ENCODE measurements at regions not wholly inside any gene's neighbourhood (a gene's known extent, or its start where the extent isn't known, plus 50 kb on each side); places are given as distances from the start of the nearest gene placed in this dataset.

DNA sequence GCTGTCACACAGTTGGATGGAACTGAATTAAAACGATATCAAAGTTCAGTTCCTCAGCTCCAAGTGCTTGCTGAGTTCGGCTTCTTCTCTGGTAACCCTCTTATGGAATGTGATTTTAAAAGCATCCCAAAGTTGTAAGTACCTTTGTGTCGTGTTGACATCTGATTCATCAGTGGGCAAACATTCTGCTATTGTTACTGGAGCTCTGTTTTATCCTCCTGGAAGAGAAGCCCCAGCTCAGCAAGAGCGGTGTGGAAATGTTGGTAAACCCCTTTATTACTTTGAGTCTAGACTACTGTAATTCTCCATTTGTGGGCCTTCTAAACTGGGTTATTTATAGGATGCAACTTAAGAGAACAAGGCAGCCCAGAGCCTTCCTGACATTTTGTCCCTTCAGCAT, 699.3 kb upstream of the WWC1 start:
- WGBS, 2 donors (ENCODE audit: low coverage in 1 of 2): 88 to 93% methylated on average over 2 to 4 of the region's 4 CpGs

DNA sequence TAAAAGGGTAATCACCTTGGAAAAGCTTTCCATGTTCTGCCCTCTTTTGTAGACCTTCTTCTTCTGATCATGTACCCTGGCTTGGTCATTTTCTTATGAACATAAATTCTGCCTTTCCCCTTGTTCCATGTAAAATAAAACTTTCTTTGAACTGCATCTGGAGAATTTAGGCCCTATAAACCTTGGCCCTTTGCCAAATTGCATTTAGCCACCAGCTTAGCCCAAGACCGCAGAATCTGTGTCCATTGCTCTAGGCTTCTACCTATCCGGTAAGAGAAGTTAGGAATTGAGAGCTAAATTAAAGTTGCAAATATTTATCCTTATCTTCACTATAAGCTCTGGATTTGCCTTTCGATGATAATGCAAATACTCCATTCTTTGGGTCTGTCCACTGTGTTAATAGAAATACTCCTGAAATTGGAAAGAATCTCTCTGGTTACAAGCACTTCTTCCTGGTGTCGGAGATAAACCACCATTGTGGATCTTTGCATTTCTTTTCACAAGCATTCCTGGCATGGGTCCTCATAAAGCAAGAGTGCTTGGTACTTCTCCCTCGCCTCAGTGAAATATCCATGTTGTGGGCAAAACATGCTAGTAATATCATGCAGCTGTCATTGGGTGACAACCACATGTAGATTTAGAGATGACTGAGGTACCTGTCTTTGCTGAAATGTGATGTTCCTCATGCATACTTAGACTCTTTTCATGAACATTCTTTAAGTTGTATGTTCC, 698.0 kb upstream of the WWC1 start:
- H3K36me3 ChIP-seq: no peaks in the 10 kb centered on the region
- intact Hi-C loops (cut with DNase I; ENCODE audit: low total_unique reads) (no loop called here), in situ Hi-C loops (cut with MboI; ENCODE audit: low pct_ligation_motif_present in 1 of 4, low pct_unique_long_range_greater_than_20kb in 1 of 4, low sequenced_read_pairs in 3 of 4) (no loop called here)
- no peaks in the 10 kb centered on the region for H3K27me3 ChIP-seq
- no peaks in the 10 kb centered on the region for H3K4me1 ChIP-seq
- WGBS, 2 donors (ENCODE audit: low coverage in 1 of 2): 88 to 94% methylated on average over 5 of the region's 5 CpGs
- H3K9me3 ChIP-seq: no peaks in the 10 kb centered on the region
- no peak overlapping the region for H3K27ac ChIP-seq
- TF ChIP-seq EP300 (IDR thresholded peaks at IDR 0.05; ENCODE audit: low read depth) (no peak), POLR2AphosphoS5 (IDR thresholded peaks at IDR 0.05) (no peak), POLR2A (IDR thresholded peaks at IDR 0.05) (no peak), CTCF (IDR thresholded peaks at IDR 0.05) (no peak)
- H3K4me3 ChIP-seq: no peak overlapping the region
- DNase-seq: no peak

More for the DNA sequence above, 699.3 kb upstream of the WWC1 start:
- in situ Hi-C loops (cut with MboI; ENCODE audit: low pct_ligation_motif_present in 1 of 4, low pct_unique_long_range_greater_than_20kb in 1 of 4, low sequenced_read_pairs in 3 of 4) (no loop called here), intact Hi-C loops (cut with DNase I; ENCODE audit: low total_unique reads) (no loop called here)
- no peak for DNase-seq
- Histone ChIP-seq H3K4me3 (no peak overlapping the region), H3K4me1 (no peaks in the 10 kb centered on the region), H3K36me3 (no peaks in the 10 kb centered on the region), H3K9me3 (no peaks in the 10 kb centered on the region), H3K27ac (no peak overlapping the region), H3K27me3 (no peaks in the 10 kb centered on the region)
- no peak for TF ChIP-seq POLR2A (IDR thresholded peaks at IDR 0.05)
- no peak for TF ChIP-seq CTCF (IDR thresholded peaks at IDR 0.05)
- TF ChIP-seq POLR2AphosphoS5 (IDR thresholded peaks at IDR 0.05): no peak
- no peak for TF ChIP-seq EP300 (IDR thresholded peaks at IDR 0.05; ENCODE audit: low read depth)

DNA sequence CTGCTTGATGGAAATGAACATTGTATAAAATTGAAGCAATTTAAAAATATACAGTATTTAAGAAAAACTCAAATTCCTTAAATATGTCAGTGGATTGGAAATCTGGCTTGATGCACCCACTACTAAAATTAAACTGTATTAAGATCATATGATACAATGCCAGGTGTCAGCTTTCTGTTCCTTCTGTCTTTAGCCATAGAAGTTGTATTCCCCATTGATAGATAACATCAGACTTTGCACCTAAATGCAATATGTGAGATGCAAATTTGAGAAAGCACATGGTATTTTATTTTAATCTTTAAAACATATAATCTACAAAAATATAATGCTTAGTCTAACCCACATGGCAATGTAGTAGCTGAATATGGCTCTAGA, 697.4 kb upstream of the WWC1 start:
- intact Hi-C loops (cut with DNase I; ENCODE audit: low total_unique reads): no loop called here
- Histone ChIP-seq H3K4me3 (no peak overlapping the region), H3K27me3 (no peaks in the 10 kb centered on the region), H3K27ac (no peak overlapping the region), H3K9me3 (no peaks in the 10 kb centered on the region), H3K4me1 (no peaks in the 10 kb centered on the region), H3K36me3 (no peaks in the 10 kb centered on the region)
- TF ChIP-seq CTCF (IDR thresholded peaks at IDR 0.05): no peak
- TF ChIP-seq POLR2A (IDR thresholded peaks at IDR 0.05): no peak
- no peak for TF ChIP-seq EP300 (IDR thresholded peaks at IDR 0.05; ENCODE audit: low read depth)
- no peak for TF ChIP-seq POLR2AphosphoS5 (IDR thresholded peaks at IDR 0.05)
- in situ Hi-C loops (cut with MboI; ENCODE audit: low pct_ligation_motif_present in 1 of 4, low pct_unique_long_range_greater_than_20kb in 1 of 4, low sequenced_read_pairs in 3 of 4): no loop called here
- DNase-seq: no peak

DNA sequence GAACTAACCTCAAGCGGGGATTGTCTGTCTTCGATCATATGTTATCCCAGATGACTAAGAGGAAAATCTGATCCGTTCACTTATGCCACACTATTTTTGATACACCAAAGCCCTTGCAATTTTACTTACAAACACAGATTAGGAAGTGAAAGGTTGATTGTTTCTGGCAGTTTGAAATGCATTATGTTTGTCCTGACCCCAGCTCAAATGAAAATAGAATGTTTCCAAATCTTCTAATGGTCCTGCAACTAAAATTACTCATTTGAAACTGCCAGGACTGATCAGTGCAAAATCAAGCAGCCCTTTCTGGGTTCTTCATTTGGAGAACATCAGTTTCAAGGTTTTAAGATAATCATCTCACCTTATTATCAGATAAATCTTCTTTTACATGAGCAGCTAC, 696.7 kb upstream of the WWC1 start:
- Histone ChIP-seq H3K27me3 (no peaks in the 10 kb centered on the region), H3K4me3 (no peak overlapping the region), H3K27ac (no peak overlapping the region), H3K36me3 (no peaks in the 10 kb centered on the region), H3K4me1 (no peaks in the 10 kb centered on the region), H3K9me3 (no peaks in the 10 kb centered on the region)
- in situ Hi-C loops (cut with MboI; ENCODE audit: low pct_ligation_motif_present in 1 of 4, low pct_unique_long_range_greater_than_20kb in 1 of 4, low sequenced_read_pairs in 3 of 4): no loop called here
- intact Hi-C loops (cut with DNase I; ENCODE audit: low total_unique reads): no loop called here
- WGBS, 2 donors (ENCODE audit: low coverage in 1 of 2): 70 to 79% methylated on average over 2 to 3 of the region's 3 CpGs
- no peak for DNase-seq
- no peak for TF ChIP-seq CTCF (IDR thresholded peaks at IDR 0.05)
- no peak for TF ChIP-seq POLR2AphosphoS5 (IDR thresholded peaks at IDR 0.05)
- no peak for TF ChIP-seq POLR2A (IDR thresholded peaks at IDR 0.05)
- TF ChIP-seq EP300 (IDR thresholded peaks at IDR 0.05; ENCODE audit: low read depth): no peak

Data from transverse colon (tissue), 4 donors.